ENCODE measurements at regions not wholly inside any gene's neighbourhood (a gene's known extent, or its start where the extent isn't known, plus 50 kb on each side); places are given as distances from the start of the nearest gene placed in this dataset.
"Not testable (repeated sequence)": the region's sequence is repeated elsewhere in the genome, so short reads cannot be mapped to it uniquely, and the experiment has no call there.

GRCh38 chr7:142603870-142604448 lies 145.3 kb upstream of the PRSS1 start:
- peak in 1 of 2 donors; percentile 35 for DNase-seq (ENCODE audit: low read depth in 2 of 2)

- DNase-seq (ENCODE audit: low read depth in 2 of 2) = no peak
Measured at GRCh38 chr7:142602756-142603155, 146.5 kb upstream of the PRSS1 start.

GRCh38 chr7:142602183-142602582 lies 147.1 kb upstream of the PRSS1 start:
- no peak for DNase-seq (ENCODE audit: low read depth in 2 of 2)

GRCh38 chr7:142598297-142598696 lies 151.0 kb upstream of the PRSS1 start:
- DNase-seq (ENCODE audit: low read depth in 2 of 2) = no peak

- DNase-seq (ENCODE audit: low read depth in 2 of 2) = no peak
Measured at GRCh38 chr7:142597547-142597946, 151.7 kb upstream of the PRSS1 start.

GRCh38 chr7:142595816-142596516 lies 153.3 kb upstream of the PRSS1 start:
- DNase-seq (ENCODE audit: low read depth in 2 of 2) = no peak

- DNase-seq (ENCODE audit: low read depth in 2 of 2) = no peak
Measured at GRCh38 chr7:142594078-142594477, 155.2 kb upstream of the PRSS1 start.

- no peak for DNase-seq (ENCODE audit: low read depth in 2 of 2)
Measured at GRCh38 chr7:142593106-142593505, 156.2 kb upstream of the PRSS1 start.

- DNase-seq (ENCODE audit: low read depth in 2 of 2) = no peak
Measured at GRCh38 chr7:142592664-142593063, 156.6 kb upstream of the PRSS1 start.

- no peak for DNase-seq (ENCODE audit: low read depth in 2 of 2)
Measured at GRCh38 chr7:142592231-142592630, 157.0 kb upstream of the PRSS1 start.

GRCh38 chr7:142590830-142591457 lies 158.3 kb upstream of the PRSS1 start:
- DNase-seq (ENCODE audit: low read depth in 2 of 2) = no peak

GRCh38 chr7:142590077-142590476 lies 159.2 kb upstream of the PRSS1 start:
- DNase-seq (ENCODE audit: low read depth in 2 of 2) = no peak

GRCh38 chr7:142587578-142588191 lies 161.6 kb upstream of the PRSS1 start:
- no peak for DNase-seq (ENCODE audit: low read depth in 2 of 2)

- no peak for DNase-seq (ENCODE audit: low read depth in 2 of 2)
Measured at GRCh38 chr7:142586611-142587010, 162.7 kb upstream of the PRSS1 start.

GRCh38 chr7:142585425-142585824 lies 163.8 kb upstream of the PRSS1 start:
- DNase-seq (ENCODE audit: low read depth in 2 of 2) = no peak

GRCh38 chr7:142584765-142585164 lies 164.5 kb upstream of the PRSS1 start:
- no peak for DNase-seq (ENCODE audit: low read depth in 2 of 2)

- no peak for DNase-seq (ENCODE audit: low read depth in 2 of 2)
Measured at GRCh38 chr7:142583446-142583845, 165.8 kb upstream of the PRSS1 start.

- no peak for DNase-seq (ENCODE audit: low read depth in 2 of 2)
Measured at GRCh38 chr7:142582351-142582750, 166.9 kb upstream of the PRSS1 start.

- no peak for DNase-seq (ENCODE audit: low read depth in 2 of 2)
Measured at GRCh38 chr7:142581341-142581740, 167.9 kb upstream of the PRSS1 start.

- DNase-seq (ENCODE audit: low read depth in 2 of 2) = no peak
Measured at GRCh38 chr7:142579946-142580345, 169.3 kb upstream of the PRSS1 start.

GRCh38 chr7:142575351-142575750 lies 173.9 kb upstream of the PRSS1 start:
- DNase-seq (ENCODE audit: low read depth in 2 of 2) = not testable (repeated sequence)

GRCh38 chr7:142571581-142571980 lies 177.7 kb upstream of the PRSS1 start:
- DNase-seq (ENCODE audit: low read depth in 2 of 2) = no peak

- no peak for DNase-seq (ENCODE audit: low read depth in 2 of 2)
Measured at GRCh38 chr7:142569851-142570250, 179.4 kb upstream of the PRSS1 start.
